ENCODE measurements at regions not wholly inside any gene's neighbourhood (a gene's known extent, or its start where the extent isn't known, plus 50 kb on each side); places are given as distances from the start of the nearest gene placed in this dataset.

DNA sequence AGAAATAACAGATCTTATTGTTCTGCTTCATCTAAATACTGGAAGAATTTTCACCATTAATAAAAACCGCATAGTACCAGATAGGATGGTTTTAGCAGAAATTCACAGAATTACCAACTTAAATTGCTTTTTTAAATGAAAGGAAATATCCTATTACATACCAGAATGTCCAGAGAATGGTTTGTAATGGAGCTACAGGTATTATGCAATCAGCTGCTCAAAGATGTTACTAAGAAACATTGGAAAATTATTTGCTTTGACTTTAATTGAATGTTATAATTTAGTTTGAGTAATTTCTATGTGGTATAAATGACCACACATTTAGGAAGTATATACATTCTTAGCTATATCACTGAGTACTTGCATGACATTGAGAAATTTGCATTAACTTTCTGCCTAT is 338.3 kb downstream of the ETV1 start:
- Histone ChIP-seq H3K9me3 (no peaks in the 10 kb centered on the region), H3K4me1 (no peaks in the 10 kb centered on the region), H3K4me3 (no peak overlapping the region), H3K36me3 (no peaks in the 10 kb centered on the region), H3K27ac (no peak overlapping the region), H3K27me3 (no peaks in the 10 kb centered on the region)
- DNase-seq: no peak
- 92 to 99% methylated on average over 1 of the region's 1 CpG for WGBS, 2 donors
- no peak for TF ChIP-seq POLR2A (IDR thresholded peaks at IDR 0.05)
- no peak for TF ChIP-seq EP300 (IDR thresholded peaks at IDR 0.05)
- TF ChIP-seq, protein P1, sequence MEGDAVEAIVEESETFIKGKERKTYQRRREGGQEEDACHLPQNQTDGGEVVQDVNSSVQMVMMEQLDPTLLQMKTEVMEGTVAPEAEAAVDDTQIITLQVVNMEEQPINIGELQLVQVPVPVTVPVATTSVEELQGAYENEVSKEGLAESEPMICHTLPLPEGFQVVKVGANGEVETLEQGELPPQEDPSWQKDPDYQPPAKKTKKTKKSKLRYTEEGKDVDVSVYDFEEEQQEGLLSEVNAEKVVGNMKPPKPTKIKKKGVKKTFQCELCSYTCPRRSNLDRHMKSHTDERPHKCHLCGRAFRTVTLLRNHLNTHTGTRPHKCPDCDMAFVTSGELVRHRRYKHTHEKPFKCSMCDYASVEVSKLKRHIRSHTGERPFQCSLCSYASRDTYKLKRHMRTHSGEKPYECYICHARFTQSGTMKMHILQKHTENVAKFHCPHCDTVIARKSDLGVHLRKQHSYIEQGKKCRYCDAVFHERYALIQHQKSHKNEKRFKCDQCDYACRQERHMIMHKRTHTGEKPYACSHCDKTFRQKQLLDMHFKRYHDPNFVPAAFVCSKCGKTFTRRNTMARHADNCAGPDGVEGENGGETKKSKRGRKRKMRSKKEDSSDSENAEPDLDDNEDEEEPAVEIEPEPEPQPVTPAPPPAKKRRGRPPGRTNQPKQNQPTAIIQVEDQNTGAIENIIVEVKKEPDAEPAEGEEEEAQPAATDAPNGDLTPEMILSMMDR (IDR thresholded peaks at IDR 0.05): no peak
- no peak for TF ChIP-seq POLR2AphosphoS5 (IDR thresholded peaks at IDR 0.05)
- intact Hi-C loops (cut with DNase I): no loop called here

DNA sequence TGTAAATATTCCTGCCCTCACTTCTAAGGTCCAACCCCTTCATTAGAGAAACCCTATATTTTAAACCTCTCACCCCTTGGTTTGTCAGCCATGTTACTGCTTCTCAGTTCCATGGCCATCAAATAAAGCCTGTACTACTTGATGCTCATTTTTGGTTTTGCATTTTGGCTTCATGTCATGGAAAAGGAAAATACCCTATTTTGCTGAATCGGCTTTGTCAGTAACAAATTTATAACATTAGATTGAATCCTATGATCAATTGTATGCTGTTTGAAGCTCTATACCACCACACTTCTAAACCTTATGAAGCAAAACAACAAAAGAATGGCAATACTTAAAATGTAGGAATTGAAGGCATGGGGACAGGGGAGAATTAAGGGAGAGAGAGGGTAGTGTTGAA is 333.1 kb downstream of the ETV1 start:
- Histone ChIP-seq H3K4me1 (no peaks in the 10 kb centered on the region), H3K4me3 (no peak overlapping the region), H3K36me3 (no peaks in the 10 kb centered on the region), H3K27me3 (no peaks in the 10 kb centered on the region), H3K9me3 (no peaks in the 10 kb centered on the region), H3K27ac (no peak overlapping the region)
- intact Hi-C loops (cut with DNase I): no loop called here
- no peak for TF ChIP-seq POLR2AphosphoS5 (IDR thresholded peaks at IDR 0.05)
- TF ChIP-seq, protein P1 (IDR thresholded peaks at IDR 0.05): no peak
- TF ChIP-seq POLR2A (IDR thresholded peaks at IDR 0.05): no peak
- TF ChIP-seq EP300 (IDR thresholded peaks at IDR 0.05): no peak
- WGBS, 2 donors: 93 to 95% methylated on average over 1 of the region's 1 CpG
- no peak for DNase-seq

DNA sequence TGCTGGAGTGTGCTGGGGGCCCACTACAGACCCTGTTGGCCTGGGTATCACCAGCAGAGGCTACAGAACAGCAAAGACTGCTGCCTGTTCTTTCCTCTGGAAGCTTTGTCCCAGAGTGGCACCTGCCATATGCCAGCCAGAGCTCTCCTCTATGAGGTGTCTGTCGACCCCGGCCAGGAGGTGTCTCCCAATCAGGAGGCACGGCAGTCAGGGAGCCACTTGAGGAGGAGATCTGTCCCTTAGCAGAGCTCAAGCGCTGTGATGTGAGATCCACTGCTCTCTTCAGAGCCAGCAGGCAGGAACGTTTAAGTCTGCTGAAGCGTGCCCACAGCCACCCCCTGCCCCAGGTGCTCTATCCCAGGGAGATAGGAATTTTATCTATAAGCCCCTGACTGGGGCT is 316.2 kb downstream of the ETV1 start:
- Histone ChIP-seq H3K36me3 (no peaks in the 10 kb centered on the region), H3K27me3 (no peaks in the 10 kb centered on the region), H3K27ac (no peak overlapping the region), H3K4me1 (no peaks in the 10 kb centered on the region), H3K9me3 (peaks cover 0 to 4% (median 2%) of the 10 kb centered on the region in 4 donors), H3K4me3 (no peak overlapping the region)
- no peak for TF ChIP-seq POLR2A (IDR thresholded peaks at IDR 0.05)
- TF ChIP-seq, protein P1 (IDR thresholded peaks at IDR 0.05): no peak
- TF ChIP-seq EP300 (IDR thresholded peaks at IDR 0.05): no peak
- no peak for TF ChIP-seq POLR2AphosphoS5 (IDR thresholded peaks at IDR 0.05)
- intact Hi-C loops (cut with DNase I): no loop called here
- no peak for DNase-seq
- 81 to 89% methylated on average over 6 of the region's 6 CpGs for WGBS, 2 donors

DNA sequence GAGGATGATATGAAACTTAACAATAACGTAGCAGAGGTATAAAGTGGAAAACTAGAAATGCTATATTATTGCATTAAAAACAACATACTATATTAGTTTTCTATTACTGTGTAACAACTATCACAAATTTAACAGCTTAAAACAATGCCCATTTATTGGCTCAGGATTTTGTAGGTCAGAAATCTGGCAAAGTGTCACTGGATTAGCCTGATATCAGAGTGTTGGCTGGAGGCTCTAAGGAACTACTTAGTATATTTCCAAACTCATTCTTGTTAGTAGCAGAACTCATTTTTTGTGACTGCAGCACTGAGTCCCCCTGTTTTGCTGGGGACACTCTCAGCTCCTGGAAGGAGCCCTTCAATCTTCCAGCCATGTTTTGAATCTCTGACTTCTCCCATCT is 306.8 kb downstream of the ETV1 start:
- Histone ChIP-seq H3K27ac (no peak overlapping the region), H3K36me3 (no peaks in the 10 kb centered on the region), H3K9me3 (no peaks in the 10 kb centered on the region), H3K4me3 (no peak overlapping the region), H3K4me1 (no peaks in the 10 kb centered on the region), H3K27me3 (no peaks in the 10 kb centered on the region)
- intact Hi-C loops (cut with DNase I): no loop called here
- 81 to 82% methylated on average over 1 of the region's 1 CpG for WGBS, 2 donors
- no peak for DNase-seq
- TF ChIP-seq EP300 (IDR thresholded peaks at IDR 0.05): no peak

DNA sequence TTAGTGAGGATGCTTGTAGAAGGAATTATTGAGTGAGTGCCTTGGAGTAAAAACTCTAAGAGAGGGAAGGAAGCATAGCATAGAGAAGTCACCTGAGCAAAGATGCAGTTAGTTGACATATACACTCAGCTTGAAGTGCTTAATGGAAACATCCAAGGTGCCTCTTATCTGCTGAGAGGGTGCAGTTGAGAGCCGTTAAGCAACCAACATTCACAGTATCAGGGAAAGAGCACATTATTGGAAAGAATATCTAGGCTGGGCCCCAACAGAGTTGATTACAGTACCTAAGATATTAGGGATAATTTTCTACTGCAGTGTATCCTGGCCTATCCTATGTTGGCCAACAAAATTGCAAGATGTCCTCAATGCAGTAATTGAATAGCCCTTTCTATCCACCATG is 302.0 kb downstream of the ETV1 start:
- Histone ChIP-seq H3K27me3 (no peaks in the 10 kb centered on the region), H3K9me3 (no peaks in the 10 kb centered on the region), H3K27ac (no peak overlapping the region), H3K4me3 (no peak overlapping the region), H3K4me1 (no peaks in the 10 kb centered on the region), H3K36me3 (no peaks in the 10 kb centered on the region)
- TF ChIP-seq POLR2A (IDR thresholded peaks at IDR 0.05): no peak
- intact Hi-C loops (cut with DNase I): no loop called here
- DNase-seq: no peak
- WGBS, 2 donors: 88 to 98% methylated on average over 1 of the region's 1 CpG

DNA sequence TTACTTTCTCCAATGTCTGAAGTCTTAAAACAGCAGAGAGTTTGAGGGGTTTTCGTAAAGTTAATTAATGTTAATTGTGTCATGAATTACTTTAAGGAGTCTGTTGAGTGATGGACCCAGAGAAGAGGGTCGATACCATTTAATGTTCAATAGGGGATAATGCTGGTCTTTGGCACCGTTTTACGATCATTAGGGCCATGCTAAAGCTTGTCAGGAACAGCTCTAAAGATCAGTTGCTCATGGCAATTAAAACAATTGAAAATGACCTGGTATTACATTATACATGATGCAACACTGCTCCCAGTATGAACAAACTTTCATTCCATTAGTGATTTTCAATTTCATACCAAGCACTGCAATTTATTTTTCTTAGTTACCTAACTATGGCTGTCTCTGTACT is 296.9 kb downstream of the ETV1 start:
- intact Hi-C loops (cut with DNase I): no loop called here
- Histone ChIP-seq H3K27me3 (no peaks in the 10 kb centered on the region), H3K36me3 (no peaks in the 10 kb centered on the region), H3K4me1 (no peaks in the 10 kb centered on the region), H3K27ac (no peak overlapping the region), H3K4me3 (no peak overlapping the region), H3K9me3 (no peaks in the 10 kb centered on the region)
- 75 to 82% methylated on average over 4 of the region's 4 CpGs for WGBS, 2 donors
- DNase-seq: no peak
- TF ChIP-seq POLR2AphosphoS5 (IDR thresholded peaks at IDR 0.05): no peak
- TF ChIP-seq, protein P1 (IDR thresholded peaks at IDR 0.05): no peak
- TF ChIP-seq EP300 (IDR thresholded peaks at IDR 0.05): no peak
- TF ChIP-seq POLR2A (IDR thresholded peaks at IDR 0.05): no peak

Measured in sigmoid colon (tissue), 6 donors.